ENCODE measurements at regions not wholly inside any gene's neighbourhood (a gene's known extent, or its start where the extent isn't known, plus 50 kb on each side); places are given as distances from the start of the nearest gene placed in this dataset.

- no peak for TF ChIP-seq TAF1 (IDR thresholded peaks at IDR 0.05; ENCODE audit: low read depth, low read length)
- TF ChIP-seq POLR2AphosphoS5 (IDR thresholded peaks at IDR 0.05; ENCODE audit: low read depth, low read length), result no peak
- TF ChIP-seq POLR2A (IDR thresholded peaks at IDR 0.05; ENCODE audit: low read depth, low read length), result no peak
- no peak for TF ChIP-seq SPI1 (IDR thresholded peaks at IDR 0.05; ENCODE audit: low read depth, low read length)
These were observed 871.5 kb downstream of the DIPK2A start for GRCh38 chr3:144843099-144843498.

Measured in GM12891 (cell line).